ENCODE measurements at regions not wholly inside any gene's neighbourhood (a gene's known extent, or its start where the extent isn't known, plus 50 kb on each side); places are given as distances from the start of the nearest gene placed in this dataset.
A peak's percentile ranks its signal among the peaks of the same experiment; 100 is the strongest.

DNA sequence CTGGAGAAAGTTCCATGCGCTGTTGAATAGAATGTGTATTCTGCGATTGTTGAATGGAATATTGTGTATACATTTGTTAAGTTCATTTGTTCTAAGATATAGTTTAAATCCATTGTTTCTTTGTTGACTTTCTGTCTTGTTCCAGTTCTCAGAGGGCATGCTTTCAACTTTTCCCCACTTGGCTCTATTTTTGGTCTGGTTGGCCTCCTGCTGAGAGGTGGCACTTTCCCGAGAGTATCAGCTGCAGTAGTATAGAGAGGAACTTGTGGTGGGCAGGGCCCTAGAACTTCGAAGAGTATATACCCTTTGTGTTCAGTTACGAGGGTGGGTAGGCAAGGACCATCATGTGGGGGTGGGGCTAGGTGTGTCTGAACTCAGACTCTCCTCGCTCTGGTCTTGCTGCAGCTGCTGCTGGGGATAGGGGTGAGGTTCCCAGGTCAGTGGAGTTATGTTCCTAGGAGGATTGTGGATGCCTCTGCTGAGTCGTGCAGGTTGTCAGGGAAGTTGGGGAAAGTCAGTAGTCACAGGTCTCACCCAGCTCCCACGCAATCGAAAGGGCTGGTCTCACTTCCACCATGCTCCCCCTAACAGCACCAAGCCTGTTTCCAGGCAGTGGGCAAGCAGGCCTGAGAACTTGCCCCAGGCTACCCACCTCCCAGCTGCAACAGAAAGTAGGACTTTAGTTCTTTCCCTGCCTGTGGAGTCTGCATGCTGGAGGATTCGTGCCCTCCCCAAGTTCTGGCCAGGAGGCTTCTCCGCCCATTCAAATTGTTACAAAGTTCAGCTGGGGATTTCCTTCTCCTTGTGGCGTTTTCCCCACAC lies 118.9 kb upstream of the SSTR4 start:
- DNase-seq (ENCODE audit: low read depth): no peak

DNA sequence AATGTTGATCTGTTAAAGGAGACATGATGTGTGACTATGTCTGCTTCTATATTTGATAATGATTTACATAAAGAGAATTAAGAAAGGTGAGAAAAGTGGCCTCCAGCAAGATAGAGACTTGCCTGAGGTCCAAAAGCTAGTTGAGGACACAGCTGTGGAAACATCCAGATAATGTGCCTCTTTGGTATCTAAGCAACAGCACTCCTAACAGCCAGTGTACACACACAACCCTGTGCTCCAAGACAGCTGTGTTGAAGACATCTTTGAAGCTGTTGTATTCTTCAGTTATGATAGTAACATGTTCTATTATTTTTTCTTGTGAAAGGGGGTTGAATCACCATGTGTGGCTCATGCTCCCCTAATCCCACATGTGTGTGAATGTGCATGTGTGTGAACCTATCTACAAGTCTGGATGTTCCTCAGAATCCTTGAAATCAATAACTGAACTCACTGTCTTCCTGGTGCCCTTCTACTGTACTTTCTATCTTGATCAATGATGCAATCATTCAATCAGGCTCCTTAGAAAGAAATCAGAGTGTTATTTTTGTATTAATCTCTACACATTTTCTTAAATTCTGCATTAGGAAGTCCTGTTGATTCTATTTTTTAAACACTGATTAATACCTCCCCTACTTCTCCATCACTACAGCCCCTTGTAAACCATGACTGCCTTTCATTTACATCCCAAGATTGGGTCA lies 116.7 kb upstream of the SSTR4 start:
- DNase-seq (ENCODE audit: low read depth): no peak

DNA sequence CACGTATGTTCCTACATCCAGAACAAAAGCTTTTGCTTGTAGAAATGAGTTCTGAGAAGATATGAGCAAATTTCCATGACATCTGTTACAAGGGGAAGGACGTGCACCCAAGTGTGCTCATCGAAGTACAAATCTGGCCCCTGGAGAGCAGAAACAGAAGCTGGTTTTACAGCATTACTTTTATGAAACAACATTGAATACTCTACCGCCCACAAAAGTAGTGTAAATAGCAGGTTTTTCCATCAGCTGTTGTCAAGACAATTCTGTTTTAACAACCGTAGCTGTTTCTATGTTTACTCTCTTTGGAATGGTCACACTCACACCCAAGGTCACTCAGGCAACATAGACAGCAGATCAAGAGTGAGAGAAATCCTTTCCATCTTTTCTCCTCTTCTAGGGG lies 114.2 kb upstream of the SSTR4 start:
- DNase-seq (ENCODE audit: low read depth): no peak

DNA sequence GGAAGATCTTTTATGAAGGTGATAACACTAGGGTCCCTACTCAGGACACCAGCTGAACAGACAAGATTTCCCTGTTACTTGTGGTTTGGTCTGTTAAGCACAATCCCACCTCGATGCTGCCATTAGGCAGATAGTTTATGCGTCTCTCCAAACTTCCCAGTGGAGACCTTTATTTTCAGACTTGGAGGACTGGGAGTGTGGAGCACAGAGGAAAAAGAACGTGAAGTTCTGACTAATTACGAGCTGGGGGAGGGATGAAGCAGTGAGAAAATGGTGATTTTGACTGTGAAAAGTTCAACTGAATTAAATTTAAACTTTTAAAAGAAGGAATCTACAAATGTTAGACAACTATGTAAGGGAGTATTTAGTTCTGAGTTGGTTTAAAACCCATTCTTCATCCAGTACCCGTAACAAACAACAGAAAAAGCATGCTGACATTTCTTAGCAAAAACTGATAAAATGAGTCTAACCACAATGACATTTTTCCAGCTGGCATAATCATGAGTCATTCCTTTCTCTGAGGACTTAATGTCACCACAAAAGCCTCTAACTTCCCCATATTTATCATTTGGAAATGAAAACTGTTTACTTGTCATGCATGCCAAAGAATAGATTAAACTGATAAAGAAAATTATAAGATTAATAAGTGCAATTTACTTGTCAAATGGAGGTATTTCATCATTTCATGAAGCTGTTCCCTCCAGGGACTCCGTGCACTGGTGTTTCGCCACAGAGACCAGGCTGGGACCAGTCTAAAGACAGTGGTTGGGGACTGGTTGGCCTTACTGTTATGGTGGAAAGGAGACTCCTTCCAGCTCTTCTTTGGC lies 113.3 kb upstream of the SSTR4 start:
- peak; percentile 28 for DNase-seq (ENCODE audit: low read depth)

DNA sequence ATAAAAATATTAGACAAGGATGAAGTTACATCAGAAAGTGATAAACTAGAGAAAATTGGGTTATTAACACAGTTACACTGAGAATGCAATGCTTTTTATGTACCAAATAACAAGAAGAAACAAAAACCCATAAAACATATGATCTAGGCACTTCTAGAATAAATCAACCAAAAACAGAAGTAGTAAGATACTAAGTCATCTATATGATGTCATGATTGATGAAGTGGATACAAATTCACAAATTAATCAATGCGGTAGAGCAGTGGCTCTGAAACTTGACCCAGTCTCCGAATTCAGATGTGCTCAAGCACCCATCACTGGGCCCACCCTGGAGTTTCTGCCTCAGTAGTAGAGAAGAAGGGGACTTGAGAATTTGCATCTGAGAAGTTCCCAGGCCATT lies 112.1 kb upstream of the SSTR4 start:
- DNase-seq (ENCODE audit: low read depth): no peak

DNA sequence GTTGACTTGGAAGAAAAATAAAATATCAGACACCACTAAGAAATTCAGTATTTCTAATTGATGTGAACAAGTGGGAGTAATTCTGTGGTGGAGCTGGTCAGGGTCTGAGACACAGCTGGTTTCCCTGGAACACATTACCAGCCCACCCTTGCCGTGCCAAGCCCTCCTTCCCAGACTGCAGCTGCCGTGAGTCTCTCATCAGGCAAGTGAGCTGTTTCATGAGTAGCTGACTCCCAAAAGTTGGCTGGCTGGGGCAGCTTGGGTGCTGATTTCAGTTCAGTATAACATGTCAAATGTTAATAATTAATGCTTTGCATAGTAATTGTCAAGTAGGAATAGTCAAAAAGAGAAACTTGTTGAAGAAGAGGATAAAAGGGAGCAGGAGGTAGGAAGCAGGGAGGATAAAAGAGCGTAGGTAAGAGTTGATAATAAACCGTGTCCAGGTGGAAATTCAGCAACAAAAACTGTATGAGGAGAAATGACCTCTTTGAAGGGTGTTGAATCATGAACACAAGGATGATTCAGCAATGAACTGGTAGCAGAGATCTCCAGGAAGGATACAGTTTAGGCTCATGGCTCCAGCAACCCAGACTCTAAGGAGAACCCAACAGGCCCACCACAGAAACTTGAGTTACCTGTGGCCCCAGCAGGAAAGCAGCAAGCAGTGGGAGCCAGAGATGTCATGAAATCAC lies 110.9 kb upstream of the SSTR4 start:
- no peak for DNase-seq (ENCODE audit: low read depth)

DNA sequence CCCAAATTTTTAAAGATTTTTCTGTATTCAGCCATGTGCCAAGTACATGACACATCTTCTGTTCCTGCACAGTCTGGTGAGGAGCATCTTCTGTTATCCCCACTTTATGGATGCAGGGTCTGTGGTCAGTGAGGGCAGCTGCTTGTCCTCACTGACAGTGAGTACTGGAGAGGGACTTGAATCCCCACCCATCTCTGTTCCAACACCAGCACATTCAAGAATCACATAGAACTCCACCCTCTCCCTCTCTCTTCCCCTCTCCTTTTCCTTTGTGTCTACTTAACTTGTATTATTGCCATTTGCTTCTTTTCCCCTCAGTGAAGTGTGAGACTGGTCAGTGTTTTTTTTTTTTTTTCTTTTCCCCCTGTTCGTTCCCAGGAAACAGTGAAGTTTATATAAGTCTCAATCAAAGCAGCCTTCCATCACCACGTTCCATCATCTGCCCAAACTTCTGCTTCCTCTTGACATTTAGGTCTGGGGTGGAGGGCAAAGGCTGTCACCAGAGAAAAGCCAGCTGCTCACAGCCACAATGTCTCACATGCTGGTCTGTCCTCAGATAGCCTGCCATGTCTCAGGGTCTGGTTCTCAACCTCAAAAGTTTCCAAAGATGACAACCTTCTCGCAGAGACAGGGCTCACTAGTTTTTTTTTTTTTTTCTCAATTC lies 110.0 kb upstream of the SSTR4 start:
- no peak for DNase-seq (ENCODE audit: low read depth)

DNA sequence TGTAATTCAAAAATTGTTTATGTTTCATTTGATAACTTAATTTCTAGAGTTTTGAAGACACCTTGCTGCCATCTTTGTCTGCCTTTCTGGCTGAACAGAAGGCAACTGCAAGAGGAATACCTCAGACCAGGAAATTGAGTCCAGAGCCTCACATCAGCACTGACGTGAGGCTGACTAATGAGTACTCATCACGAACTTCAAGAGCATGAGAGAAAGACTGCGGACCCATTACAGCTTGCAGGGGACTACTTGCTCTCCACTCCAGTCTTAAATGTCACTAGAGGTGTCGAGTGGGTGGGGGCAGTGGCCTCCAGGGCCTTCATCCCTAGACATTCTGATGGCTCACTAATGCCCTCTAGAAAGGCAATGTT lies 109.5 kb upstream of the SSTR4 start:
- DNase-seq (ENCODE audit: low read depth): no peak

DNA sequence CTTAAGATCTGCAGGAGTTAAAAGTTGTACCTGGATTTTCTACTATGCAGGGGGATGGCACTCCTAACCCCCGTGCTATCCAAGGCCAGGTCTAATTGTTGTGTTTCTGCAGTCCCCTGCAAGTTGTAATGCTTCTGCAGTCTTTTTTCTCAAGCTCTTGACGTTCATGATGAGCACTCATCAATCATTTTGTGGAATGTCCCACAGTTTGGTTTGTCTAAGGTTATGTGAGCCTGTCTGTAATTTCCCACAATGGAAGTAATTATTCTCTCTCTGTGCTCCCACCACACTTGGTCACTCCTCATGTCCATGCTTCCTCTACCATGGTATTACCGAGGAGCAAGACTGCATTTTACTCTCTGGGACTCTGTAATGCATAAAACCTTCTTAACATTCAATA lies 107.6 kb upstream of the SSTR4 start:
- DNase-seq (ENCODE audit: low read depth): no peak

DNA sequence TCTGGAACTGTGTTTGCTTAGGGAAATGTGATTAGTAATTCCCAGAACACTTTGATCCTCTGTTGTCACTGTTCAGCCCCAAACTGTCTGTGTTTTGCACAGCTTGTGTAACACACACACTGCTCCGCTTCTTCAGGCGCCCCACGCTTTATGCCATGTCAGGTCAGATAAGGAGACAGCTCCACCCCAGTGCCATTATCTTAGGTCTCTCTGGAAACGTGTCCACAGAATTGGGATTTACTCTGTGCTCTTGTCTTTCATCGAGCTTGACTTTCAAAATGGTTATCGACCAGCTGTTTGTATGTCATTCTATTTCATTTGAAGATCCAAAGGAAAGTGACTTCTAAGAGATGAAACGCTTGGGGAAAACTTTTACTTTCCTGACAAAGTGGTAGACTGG lies 106.4 kb upstream of the SSTR4 start:
- no peak for DNase-seq (ENCODE audit: low read depth)

DNA sequence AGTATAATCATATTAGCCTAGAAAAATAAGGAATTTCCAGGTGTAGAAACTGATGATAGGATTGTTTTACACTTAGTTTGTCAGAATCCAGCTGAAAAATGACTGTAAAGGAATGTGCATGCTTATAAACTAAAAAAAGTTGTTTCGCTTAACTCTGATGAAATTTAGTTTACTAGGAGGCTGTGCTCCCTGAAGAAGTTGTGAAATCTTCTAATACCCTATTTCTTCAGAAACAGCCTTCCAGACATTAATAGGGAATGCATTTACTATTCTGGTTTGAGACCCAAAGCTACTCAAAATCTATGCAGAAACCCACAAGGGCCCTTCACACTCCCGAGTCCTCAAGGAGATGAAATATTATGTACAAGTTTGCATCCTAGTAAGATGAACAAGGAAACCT lies 105.5 kb upstream of the SSTR4 start:
- no peak for DNase-seq (ENCODE audit: low read depth)

DNA sequence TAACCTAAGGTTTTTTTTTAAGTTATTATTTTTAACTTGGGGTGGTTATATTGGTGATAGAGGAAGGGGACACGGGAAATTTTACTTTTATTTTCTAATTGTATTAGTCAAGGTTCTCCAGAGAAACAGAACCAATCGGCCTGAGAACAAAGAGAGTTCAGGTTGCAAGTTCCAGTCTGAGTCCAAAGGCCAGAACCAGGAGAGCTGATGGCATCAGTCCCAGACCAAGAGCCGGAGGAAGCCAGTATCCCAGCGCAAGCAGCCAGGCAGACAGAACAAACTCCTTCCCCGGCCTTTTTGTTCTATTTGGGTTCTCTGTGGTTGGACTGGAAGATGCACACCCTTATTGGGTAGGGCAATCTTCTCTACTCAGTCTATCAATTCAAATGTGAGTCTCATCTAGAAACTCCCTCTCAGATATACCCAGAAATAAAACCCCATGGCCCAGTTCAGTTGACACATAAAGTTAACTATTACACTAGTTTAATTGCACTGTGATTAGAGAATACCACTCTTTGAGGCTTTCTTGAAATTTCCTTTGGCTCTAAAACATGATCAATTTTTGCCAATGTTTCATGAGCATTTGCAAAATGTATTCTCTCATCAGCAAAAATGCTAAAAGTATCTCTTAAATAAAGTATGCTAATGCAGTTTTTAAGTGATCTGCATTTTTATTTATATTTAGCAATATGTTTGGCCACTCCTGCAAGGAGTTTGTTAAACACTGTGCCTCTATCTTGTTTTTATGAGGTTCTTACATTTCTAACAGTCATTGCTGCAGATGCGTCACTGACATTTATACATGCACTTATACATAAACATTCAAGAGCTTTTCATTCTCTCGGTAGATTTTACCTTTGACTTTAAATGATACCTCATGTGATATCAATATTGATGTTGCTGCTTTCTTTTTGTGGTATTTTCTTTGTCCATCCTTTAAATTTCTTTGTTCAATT lies 103.2 kb upstream of the SSTR4 start:
- DNase-seq (ENCODE audit: low read depth): no peak

DNA sequence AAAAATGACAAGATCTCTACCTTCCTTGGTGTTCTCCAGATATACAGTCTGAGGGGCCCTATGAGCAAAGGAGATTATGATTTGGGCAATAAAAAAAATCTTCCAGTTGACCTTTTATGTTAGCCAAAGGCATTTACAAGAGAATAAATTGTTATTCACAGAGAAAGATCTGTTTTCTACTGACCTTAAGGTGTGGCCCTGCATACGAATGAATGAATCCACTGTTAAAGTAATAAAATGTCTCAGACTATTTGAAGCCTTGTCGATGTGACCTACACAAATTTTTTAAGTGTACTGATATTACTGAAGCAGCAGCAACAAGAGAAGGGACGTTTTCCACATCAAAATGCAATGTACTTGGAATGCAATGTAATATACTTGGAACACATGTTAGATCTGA lies 95.9 kb upstream of the SSTR4 start:
- DNase-seq (ENCODE audit: low read depth): no peak

DNA sequence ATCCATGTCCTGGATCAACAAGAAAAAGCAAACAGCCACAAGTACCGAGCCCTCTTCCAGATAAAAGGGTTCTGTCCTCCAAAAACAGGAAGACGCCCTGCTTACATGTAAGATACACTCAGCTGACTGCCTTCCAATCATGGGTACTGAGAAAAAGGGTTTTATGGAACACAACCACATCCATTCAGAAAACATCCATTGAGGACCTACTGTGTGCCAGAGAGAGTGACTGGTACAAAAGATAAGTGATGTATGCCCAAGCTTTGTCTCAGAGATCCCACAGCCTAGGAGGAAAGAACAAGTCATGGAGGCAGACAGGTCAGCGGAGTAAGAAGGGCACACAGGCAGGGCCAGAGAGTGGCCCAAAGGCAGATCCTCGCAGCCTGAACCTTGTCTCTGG lies 94.8 kb upstream of the SSTR4 start:
- no peak for DNase-seq (ENCODE audit: low read depth)

DNA sequence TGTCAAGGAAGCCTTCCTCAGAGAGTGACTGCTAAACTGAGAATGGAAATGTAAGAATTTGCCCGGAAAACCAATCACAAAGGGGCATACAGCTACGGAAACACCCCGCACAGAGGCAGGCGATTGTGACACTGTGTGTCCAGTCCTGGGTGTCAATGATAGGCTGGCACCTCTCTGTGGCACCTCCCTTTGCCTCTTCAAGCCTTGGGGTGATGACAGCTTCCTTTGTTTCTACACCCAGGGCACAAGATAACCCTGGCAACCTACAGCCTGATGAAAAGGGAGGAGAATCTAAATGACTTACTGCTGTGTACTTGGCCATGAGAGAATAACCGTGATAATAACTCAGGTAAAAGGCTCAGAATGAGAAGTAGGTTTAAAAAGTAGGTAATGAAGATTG lies 93.6 kb upstream of the SSTR4 start:
- no peak for DNase-seq (ENCODE audit: low read depth)

DNA sequence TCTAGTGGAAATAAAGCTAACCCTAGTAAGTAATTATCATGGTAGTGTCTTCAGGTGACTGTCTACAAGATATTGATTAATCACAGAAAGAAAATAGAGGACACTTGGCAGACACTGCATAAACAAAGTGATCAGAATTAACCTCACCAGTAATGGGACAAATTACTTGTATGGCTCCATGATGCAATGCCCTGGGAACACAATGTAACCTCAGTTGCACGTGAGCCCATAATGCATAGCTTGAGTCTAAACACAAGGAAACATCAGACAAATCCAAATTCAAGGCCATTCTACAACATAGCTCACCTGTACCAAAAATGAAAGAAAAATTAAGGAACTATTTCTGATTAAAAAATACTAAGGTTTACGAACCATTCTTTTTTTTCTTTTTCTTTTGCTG lies 92.4 kb upstream of the SSTR4 start:
- DNase-seq (ENCODE audit: low read depth): no peak

DNA sequence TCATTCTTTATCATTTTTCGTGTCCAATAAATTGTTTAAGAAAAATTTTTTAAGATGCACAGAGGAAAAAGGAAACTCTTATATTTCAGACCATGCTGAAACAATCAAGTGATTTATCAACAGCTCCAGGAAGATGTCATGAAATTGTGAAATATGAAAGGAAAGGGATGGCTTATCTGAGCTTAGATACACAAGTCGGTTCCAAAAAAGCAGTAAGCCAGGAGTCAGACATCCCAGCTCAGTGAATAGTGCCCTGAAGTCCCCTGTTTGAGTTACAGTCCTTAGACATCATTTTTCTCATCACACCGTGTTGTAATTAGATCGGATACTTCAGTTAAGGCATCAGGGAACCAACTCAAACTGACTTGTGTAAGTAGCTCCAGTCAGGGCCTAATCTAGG lies 91.0 kb upstream of the SSTR4 start:
- DNase-seq (ENCODE audit: low read depth): no peak

DNA sequence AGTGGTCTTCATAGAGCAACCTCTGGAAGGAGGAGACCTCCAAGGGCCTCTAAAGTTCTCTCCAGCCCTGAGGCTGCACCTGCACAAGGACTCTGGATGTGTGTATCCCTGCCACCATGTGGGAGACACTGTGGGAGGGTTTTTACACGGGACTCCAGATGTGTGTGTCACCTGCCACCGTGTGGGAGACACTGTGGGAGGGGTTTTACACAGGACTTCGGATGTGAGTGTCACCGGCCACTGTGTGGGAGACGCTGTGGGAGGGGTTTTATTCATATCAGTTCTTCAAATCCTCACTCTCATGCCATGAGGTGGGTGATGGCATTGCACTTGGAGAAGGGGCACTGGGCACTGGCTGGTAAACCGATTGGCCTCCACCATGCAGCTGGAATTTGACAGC lies 90.2 kb upstream of the SSTR4 start:
- no peak for DNase-seq (ENCODE audit: low read depth)

DNA sequence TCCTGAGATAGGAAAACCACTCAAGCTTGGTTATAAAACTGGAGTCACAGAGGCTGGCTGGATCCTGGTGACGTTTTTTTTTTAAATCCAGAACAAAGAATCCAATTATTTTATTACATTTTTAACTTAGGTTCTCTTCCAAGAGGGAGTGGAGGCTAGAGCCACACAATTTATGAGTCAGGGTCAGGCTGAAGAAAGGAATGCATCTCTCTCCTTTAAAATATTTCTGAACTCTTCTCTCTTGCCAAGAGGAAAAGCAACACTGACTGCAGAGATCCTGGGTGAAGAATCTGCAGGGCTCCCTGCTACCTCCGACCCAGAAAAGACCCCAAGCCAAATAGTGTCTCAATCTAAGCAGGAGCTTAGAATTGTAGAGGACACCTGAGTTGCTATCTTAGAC lies 88.5 kb upstream of the SSTR4 start:
- DNase-seq (ENCODE audit: low read depth): no peak

DNA sequence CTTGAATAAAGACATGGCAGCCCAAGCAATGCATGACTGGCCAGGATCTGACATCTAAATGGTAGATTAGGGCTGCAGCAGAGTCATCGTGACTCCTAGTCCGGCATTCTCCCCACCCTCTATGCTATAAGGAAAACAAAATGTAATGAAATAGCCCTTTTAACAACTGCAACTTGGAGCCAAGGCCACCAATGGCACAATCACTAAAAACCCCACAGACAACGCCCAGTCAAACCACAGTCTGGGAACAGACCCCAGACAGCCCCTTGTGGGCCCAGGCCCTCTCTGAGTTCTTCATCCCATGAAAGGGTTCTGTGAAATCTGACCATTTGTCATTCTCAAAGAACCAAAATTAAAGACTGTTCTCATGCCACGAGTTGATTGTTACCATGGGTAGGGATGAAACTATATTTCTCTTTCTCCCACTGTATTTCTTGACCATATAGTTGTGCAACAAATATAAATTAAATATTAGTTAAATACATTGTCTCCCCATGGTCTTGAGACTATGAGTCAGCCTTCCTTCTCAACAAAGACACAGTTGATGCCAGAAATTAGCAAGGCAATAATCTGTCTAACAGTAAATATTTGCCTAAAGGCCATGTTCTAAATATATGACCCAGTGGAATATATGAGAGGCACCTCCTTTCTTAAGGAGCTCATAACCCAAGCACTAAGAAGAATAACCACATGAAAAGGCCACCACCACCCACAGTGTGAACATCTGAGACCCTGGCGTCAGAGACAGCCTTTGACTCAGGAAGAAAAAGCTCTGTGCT lies 85.6 kb upstream of the SSTR4 start:
- no peak for DNase-seq (ENCODE audit: low read depth)

Measured in GM04504 (cell line).